ENCODE measurements at regions not wholly inside any gene's neighbourhood (a gene's known extent, or its start where the extent isn't known, plus 50 kb on each side); places are given as distances from the start of the nearest gene placed in this dataset.

DNA sequence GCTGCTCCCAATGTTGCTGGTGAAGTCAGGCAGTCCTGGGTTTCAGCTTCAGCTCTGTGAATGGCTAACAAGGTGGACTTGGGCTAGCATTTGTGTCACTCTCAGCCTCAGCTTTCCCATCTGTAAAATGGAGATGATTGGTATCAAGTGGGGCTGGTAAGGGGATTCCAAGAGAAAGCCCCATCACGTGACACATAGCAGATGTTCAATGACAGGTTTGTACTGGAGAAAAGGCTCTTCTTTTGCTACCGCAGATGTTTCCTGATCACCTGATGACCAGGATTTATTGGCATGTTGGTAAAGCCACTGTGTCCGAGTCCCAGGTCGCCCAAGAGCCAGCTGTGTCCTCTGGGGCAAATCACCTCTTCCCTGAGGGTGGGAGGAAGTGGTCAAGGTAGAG lies 335.0 kb downstream of the MATN1 start:
- H3K9me3 Mint-ChIP-seq (ENCODE audit: unreplicated experiment) = no peaks in the 10 kb centered on the region
- H3K4me3 Mint-ChIP-seq (ENCODE audit: unreplicated experiment) = no peak overlapping the region
- no peaks in the 10 kb centered on the region for H3K36me3 Mint-ChIP-seq (ENCODE audit: low read depth, unreplicated experiment)
- no peaks in the 10 kb centered on the region for H3K27me3 Mint-ChIP-seq (ENCODE audit: unreplicated experiment)
- no peak for TF ChIP-seq CTCF (IDR thresholded peaks at IDR 0.05; ENCODE audit: unreplicated experiment)
- H3K4me1 Mint-ChIP-seq (ENCODE audit: unreplicated experiment) = no peaks in the 10 kb centered on the region
- no peak overlapping the region for H3K27ac Mint-ChIP-seq (ENCODE audit: unreplicated experiment)
- no peak for DNase-seq (ENCODE audit: low spot score)

GRCh38 chr1:30386156-30386926 lies 337.0 kb downstream of the MATN1 start:
- no peak overlapping the region for H3K27ac Mint-ChIP-seq (ENCODE audit: unreplicated experiment)
- no peak for TF ChIP-seq CTCF (IDR thresholded peaks at IDR 0.05; ENCODE audit: unreplicated experiment)
- no peaks in the 10 kb centered on the region for H3K4me1 Mint-ChIP-seq (ENCODE audit: unreplicated experiment)
- no peaks in the 10 kb centered on the region for H3K9me3 Mint-ChIP-seq (ENCODE audit: unreplicated experiment)
- no peak overlapping the region for H3K4me3 Mint-ChIP-seq (ENCODE audit: unreplicated experiment)
- no peak for DNase-seq (ENCODE audit: low spot score)
- H3K27me3 Mint-ChIP-seq (ENCODE audit: unreplicated experiment) = no peaks in the 10 kb centered on the region
- no peaks in the 10 kb centered on the region for H3K36me3 Mint-ChIP-seq (ENCODE audit: low read depth, unreplicated experiment)

GRCh38 chr1:30385246-30385995 lies 338.0 kb downstream of the MATN1 start:
- Mint-ChIP-seq H3K27me3 (ENCODE audit: unreplicated experiment) (no peaks in the 10 kb centered on the region), H3K4me1 (ENCODE audit: unreplicated experiment) (no peaks in the 10 kb centered on the region), H3K36me3 (ENCODE audit: low read depth, unreplicated experiment) (no peaks in the 10 kb centered on the region), H3K27ac (ENCODE audit: unreplicated experiment) (no peak overlapping the region), H3K4me3 (ENCODE audit: unreplicated experiment) (no peak overlapping the region), H3K9me3 (ENCODE audit: unreplicated experiment) (no peaks in the 10 kb centered on the region)
- DNase-seq (ENCODE audit: low spot score) = no peak
- TF ChIP-seq CTCF (IDR thresholded peaks at IDR 0.05; ENCODE audit: unreplicated experiment) = no peak

GRCh38 chr1:30384286-30385245 lies 338.8 kb downstream of the MATN1 start:
- H3K4me3 Mint-ChIP-seq (ENCODE audit: unreplicated experiment) = no peak overlapping the region
- no peaks in the 10 kb centered on the region for H3K27me3 Mint-ChIP-seq (ENCODE audit: unreplicated experiment)
- no peaks in the 10 kb centered on the region for H3K36me3 Mint-ChIP-seq (ENCODE audit: low read depth, unreplicated experiment)
- H3K9me3 Mint-ChIP-seq (ENCODE audit: unreplicated experiment) = no peaks in the 10 kb centered on the region
- DNase-seq (ENCODE audit: low spot score) = no peak
- no peak for TF ChIP-seq CTCF (IDR thresholded peaks at IDR 0.05; ENCODE audit: unreplicated experiment)
- no peak overlapping the region for H3K27ac Mint-ChIP-seq (ENCODE audit: unreplicated experiment)
- no peaks in the 10 kb centered on the region for H3K4me1 Mint-ChIP-seq (ENCODE audit: unreplicated experiment)

Data from endothelial cell (in vitro differentiated cells).